Activated CD4-positive, alpha-beta T cell treated with anti-CD3 and anti-CD28 coated beads for 36 hours (primary cell): ENCODE measurements at regions not wholly inside any gene's neighbourhood (a gene's known extent, or its start where the extent isn't known, plus 50 kb on each side); places are given as distances from the start of the nearest gene placed in this dataset.

ENCODE experiments used
- ATAC-seq: fragments of 200-7000 bp; cut with Tn5 transposase; one replicate; pipeline ENCODE4 v1.10.0; 2021; ENCODE audit warnings: mild to moderate bottlenecking, moderate library complexity
- CTCF ChIA-PET: fragments of 350-600 bp; sonication (Branson Sonifier 250); formaldehyde crosslinking; loops from one replicate; lab custom pipeline; 2021; ENCODE audit warnings: antibody characterized with exemption; lab: Charles Lee
- POLR2A ChIA-PET: fragments of 350-600 bp; sonication (Branson Sonifier 250); formaldehyde crosslinking; loops from one replicate; lab custom pipeline; 2021; ENCODE audit warnings: antibody characterized with exemption, inconsistent platforms; lab: Charles Lee
- DNase-seq: peaks from one replicate; pipeline ENCODE4 v3.0.0-alpha.2; 2020
- H3K27ac Mint-ChIP-seq: one replicate; pipeline ENCODE4 v1.8.0; 2021; ENCODE audit warnings: mixed read lengths
- H3K27me3 Mint-ChIP-seq: one replicate; pipeline ENCODE4 v1.8.0; 2021; ENCODE audit warnings: mixed read lengths
- H3K36me3 Mint-ChIP-seq: one replicate; pipeline ENCODE4 v1.8.0; 2021; ENCODE audit warnings: low read depth, mixed read lengths
- H3K4me1 Mint-ChIP-seq: one replicate; pipeline ENCODE4 v1.8.0; 2021; ENCODE audit warnings: mixed read lengths
- H3K4me3 Mint-ChIP-seq: one replicate; pipeline ENCODE4 v1.8.0; 2021; ENCODE audit warnings: mild to moderate bottlenecking, moderate library complexity, mixed read lengths
- H3K9me3 Mint-ChIP-seq: one replicate; pipeline ENCODE4 v1.8.0; 2021; ENCODE audit warnings: low read depth, mixed read lengths
- intact Hi-C, 2 experiments: fragments of 100-400 bp; cut with DNase I in 1 of 2; cut with micrococcal nuclease in 1 of 2; formaldehyde crosslinking; loops; one replicate each; pipeline versions ENCODE4 v1.14.2 to v1.15.1; 2022 to 2024; cut with DNase I, micrococcal nuclease

DNA sequence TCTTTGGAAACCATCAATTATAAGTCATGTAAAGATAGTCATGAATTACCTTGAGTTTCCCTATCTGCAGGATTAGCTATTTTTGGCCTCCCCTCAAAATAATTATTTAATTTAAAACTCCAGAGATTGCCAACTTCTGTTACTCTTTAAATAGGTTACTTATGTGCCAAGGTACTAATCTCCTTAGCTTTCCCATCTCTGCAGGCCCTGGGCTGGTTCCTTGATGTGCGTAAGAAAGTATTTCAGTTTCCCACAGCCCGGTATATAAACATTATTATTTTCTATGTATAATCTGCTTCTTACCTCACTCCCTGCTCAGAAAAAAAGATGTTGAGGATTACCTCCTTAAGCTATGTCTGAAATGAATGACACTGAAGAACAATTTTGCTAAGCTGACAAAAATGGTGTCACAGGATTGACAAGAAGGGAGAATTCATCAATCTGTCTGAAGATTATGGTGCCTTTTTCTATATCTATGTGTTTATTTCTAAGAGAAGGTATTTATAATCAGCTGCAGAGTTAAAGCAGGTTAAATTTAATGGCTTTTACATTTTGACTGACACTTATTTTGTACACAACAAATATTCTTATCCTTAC lies 1697.2 kb upstream of the PCDH20 start:
- no peak for DNase-seq
- intact Hi-C loops = no loop called here
- H3K4me3 Mint-ChIP-seq = no peak overlapping the region
- no peaks in the 10 kb centered on the region for H3K4me1 Mint-ChIP-seq
- H3K36me3 Mint-ChIP-seq = no peaks in the 10 kb centered on the region
- ATAC-seq = no peak
- H3K27ac Mint-ChIP-seq = no peak overlapping the region
- H3K9me3 Mint-ChIP-seq = peaks cover 2% of the 10 kb centered on the region
- no peaks in the 10 kb centered on the region for H3K27me3 Mint-ChIP-seq
- ChIA-PET POLR2A (no interaction called here), CTCF (no interaction called here)

DNA sequence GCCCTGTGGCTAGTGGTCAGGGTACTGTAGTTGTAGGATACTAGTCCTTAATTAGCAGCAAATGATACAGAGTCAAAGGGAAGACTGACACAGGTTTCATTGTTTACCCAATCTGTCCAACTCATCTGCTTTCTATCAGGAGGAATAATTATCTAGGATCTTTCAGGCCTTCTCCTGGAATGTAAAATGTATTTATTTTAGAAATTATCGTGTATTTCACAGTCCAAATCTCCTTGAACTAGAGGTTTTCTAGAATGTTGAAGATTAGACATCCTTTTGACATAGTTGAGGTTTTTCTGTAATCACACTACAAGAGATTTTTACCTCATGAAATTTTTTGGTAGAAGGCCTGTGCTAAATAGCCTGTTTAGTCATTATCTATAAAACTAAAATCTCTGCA lies 1694.8 kb upstream of the PCDH20 start:
- Mint-ChIP-seq H3K4me3 (no peak overlapping the region), H3K4me1 (no peaks in the 10 kb centered on the region), H3K9me3 (peaks cover 2% of the 10 kb centered on the region), H3K27me3 (no peaks in the 10 kb centered on the region), H3K27ac (no peak overlapping the region), H3K36me3 (no peaks in the 10 kb centered on the region)
- CTCF ChIA-PET = no interaction called here
- ATAC-seq = no peak
- intact Hi-C loops = no loop called here
- POLR2A ChIA-PET = no interaction called here
- DNase-seq = no peak

DNA sequence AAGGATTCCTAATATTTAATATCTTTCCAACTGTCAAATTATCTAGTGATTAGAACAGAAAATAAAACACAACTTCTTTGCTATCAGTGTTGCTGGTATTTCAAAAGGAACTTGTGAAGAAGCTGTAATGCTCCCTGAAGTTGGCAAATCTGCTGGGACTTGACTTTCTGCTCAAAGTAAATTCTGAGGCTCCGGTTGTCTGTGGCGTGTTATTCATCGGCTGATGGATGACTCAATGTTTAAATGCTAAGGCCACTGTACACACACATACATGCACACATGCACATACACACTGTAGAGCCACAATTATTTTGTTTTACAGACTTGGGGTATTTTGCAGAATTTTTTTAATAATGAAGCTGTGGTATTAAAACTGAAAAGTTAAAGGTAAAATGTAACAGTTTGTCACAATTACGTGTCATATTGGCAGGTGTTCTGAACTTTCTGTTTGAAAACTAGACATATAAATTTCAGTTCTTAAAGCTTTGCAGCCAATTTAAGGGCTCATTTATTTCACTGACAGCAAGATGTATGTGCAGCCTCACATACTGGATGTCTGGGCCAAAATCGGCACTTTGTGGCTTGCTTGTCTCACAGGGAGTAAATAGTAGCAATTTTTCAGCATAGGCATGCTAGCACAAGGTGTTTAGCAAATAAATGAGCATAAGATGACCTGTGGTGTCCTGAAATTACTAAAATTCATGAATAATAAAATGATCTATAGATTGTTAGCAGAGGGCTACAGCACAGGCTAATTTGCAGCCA lies 1691.7 kb upstream of the PCDH20 start:
- no peaks in the 10 kb centered on the region for H3K27me3 Mint-ChIP-seq
- H3K36me3 Mint-ChIP-seq = no peaks in the 10 kb centered on the region
- H3K4me1 Mint-ChIP-seq = no peaks in the 10 kb centered on the region
- H3K27ac Mint-ChIP-seq = no peak overlapping the region
- POLR2A ChIA-PET = no interaction called here
- intact Hi-C loops = no loop called here
- no peaks in the 10 kb centered on the region for H3K9me3 Mint-ChIP-seq
- DNase-seq = no peak
- H3K4me3 Mint-ChIP-seq = no peak overlapping the region
- no peak for ATAC-seq
- CTCF ChIA-PET = no interaction called here

DNA sequence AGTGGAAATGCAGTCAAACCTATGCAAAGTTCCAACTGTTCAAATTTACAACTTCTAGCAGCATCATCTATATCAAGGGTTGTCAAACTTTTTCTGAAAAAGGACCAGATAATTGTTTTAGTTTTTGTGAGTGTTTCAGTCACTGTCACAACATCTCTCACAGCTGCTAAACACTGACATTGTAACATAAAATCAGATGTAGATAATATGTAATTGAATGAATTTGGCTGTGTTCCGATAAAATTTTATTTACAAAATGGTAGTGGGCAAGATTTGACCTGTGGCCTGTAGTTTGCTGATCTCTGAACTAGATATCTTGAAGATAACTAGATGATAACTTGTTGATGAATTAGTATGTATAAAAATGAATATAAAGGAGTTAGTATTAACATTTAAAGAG lies 1679.1 kb upstream of the PCDH20 start:
- H3K4me1 Mint-ChIP-seq = no peaks in the 10 kb centered on the region
- H3K27ac Mint-ChIP-seq = no peak overlapping the region
- H3K9me3 Mint-ChIP-seq = peaks cover 8% of the 10 kb centered on the region
- ATAC-seq = no peak
- CTCF ChIA-PET = no interaction called here
- POLR2A ChIA-PET = no interaction called here
- no peak overlapping the region for H3K4me3 Mint-ChIP-seq
- intact Hi-C loops = no loop called here
- H3K27me3 Mint-ChIP-seq = no peaks in the 10 kb centered on the region
- H3K36me3 Mint-ChIP-seq = no peaks in the 10 kb centered on the region
- DNase-seq = no peak

DNA sequence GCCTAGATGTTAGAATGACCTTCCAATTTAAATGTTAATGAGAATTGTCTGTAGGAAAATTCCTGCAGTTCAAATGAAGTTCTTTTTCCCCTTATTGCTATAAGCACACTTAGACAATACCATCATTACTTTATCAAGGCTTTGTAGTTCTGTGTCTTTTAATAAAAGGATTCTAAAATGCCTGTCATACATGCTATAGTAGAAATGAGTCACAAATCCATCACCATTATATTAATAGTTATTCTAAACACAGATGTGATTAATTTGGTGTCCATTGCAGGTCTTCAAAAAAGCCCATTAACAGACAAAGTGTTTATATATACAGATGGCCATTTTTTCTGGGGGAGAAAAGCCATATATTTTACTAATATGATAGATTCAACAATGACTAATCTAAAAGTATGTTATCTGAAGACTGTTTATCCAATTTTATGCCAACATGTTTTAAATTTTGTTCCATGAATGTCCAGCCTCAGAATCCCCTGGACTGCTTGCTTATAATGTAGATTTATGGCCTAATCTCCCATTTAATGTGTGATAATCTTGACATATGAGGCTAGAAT lies 1678.3 kb upstream of the PCDH20 start:
- no peak overlapping the region for H3K4me3 Mint-ChIP-seq
- H3K4me1 Mint-ChIP-seq = no peaks in the 10 kb centered on the region
- DNase-seq = no peak
- ChIA-PET CTCF (no interaction called here), POLR2A (no interaction called here)
- no peaks in the 10 kb centered on the region for H3K27me3 Mint-ChIP-seq
- H3K27ac Mint-ChIP-seq = no peak overlapping the region
- no peak for ATAC-seq
- no peaks in the 10 kb centered on the region for H3K36me3 Mint-ChIP-seq
- intact Hi-C loops = no loop called here
- peaks cover 3% of the 10 kb centered on the region for H3K9me3 Mint-ChIP-seq

DNA sequence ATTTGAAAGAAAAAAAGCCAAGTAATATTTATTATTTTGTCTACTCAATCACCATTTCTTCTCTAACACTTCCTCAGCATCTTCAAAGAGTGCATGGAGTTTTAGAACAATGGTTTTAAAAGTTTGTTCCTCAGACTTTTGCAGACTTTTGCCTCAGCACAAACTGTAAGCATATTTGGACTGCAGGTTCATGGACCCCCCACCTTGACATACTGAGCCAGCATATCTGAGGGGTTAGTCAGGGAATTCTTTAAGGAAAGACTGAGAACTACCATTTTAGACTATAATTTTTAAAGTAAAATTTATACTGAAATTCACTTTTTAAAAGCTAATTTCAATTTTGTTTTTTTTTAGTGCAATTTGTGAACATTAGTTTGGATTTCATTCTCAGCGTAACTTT lies 1676.8 kb upstream of the PCDH20 start:
- DNase-seq (no peak), ATAC-seq (no peak)
- H3K27me3 Mint-ChIP-seq = no peaks in the 10 kb centered on the region
- intact Hi-C loops = no loop called here
- POLR2A ChIA-PET = no interaction called here
- no peaks in the 10 kb centered on the region for H3K4me1 Mint-ChIP-seq
- H3K9me3 Mint-ChIP-seq = peaks cover 10% of the 10 kb centered on the region
- H3K27ac Mint-ChIP-seq = no peak overlapping the region
- CTCF ChIA-PET = no interaction called here
- no peak overlapping the region for H3K4me3 Mint-ChIP-seq
- H3K36me3 Mint-ChIP-seq = no peaks in the 10 kb centered on the region

DNA sequence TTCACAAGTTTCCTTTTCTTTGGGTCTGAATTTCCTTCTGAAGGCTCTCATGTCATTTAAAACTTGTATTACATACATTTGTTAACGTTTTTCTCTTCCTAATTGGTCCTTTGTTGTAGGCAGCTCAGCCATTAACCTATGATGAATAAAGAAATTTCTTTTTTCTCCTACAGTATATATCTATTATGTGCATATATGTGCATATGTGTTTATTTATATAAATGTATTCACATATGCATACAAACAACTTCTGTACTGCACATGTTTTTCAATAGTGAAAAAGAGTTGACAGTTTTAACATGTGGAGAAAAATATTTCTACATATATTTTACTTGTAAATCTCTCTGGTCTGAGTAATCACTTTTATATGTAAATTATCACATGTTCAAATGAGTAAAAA lies 1674.9 kb upstream of the PCDH20 start:
- ATAC-seq = no peak
- Mint-ChIP-seq H3K9me3 (peaks cover 7% of the 10 kb centered on the region), H3K27ac (no peak overlapping the region), H3K36me3 (no peaks in the 10 kb centered on the region), H3K27me3 (no peaks in the 10 kb centered on the region), H3K4me3 (no peak overlapping the region), H3K4me1 (no peaks in the 10 kb centered on the region)
- CTCF ChIA-PET = no interaction called here
- POLR2A ChIA-PET = no interaction called here
- intact Hi-C loops = no loop called here
- DNase-seq = no peak

DNA sequence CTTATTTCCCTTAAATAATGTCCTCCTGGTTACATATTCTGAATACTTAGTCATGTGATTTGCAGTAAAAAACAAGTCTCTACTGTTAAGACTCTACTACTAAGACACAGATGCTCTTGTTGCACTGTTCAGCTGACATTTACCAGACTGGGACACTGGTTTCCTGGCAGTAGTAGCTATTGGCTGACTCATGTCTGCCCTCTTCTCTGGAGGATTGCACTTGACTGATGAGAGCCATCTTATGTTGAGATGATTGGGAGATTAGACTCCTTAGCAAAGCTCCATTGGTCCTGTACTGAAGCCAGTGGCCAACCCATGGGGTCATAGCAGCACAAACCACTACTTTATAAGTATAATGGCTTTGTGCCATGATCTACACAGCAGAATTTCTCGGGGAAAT lies 1672.6 kb upstream of the PCDH20 start:
- ChIA-PET CTCF (no interaction called here), POLR2A (no interaction called here)
- Mint-ChIP-seq H3K36me3 (no peaks in the 10 kb centered on the region), H3K27me3 (no peaks in the 10 kb centered on the region), H3K4me1 (no peaks in the 10 kb centered on the region), H3K9me3 (peaks cover 7% of the 10 kb centered on the region), H3K4me3 (no peak overlapping the region), H3K27ac (no peak overlapping the region)
- DNase-seq (no peak), ATAC-seq (no peak)
- intact Hi-C loops = no loop called here

DNA sequence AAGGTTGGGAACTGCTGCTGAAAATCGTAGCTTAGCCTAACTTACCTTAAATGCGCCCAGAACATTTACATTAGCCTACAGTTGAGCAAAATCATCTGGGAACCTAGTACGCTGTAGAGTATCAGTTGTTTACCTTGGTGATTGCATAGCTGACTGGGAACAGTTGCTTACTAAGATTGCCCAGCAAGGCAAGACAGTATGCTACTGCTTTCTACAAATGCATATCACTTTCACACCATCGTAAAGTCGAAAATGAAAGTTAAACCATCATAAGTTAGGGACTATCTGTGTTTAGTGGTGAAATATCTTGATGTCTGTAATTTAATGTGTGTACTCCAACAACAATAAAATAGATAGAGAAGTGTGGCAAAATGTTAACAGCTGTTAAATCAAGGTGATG lies 1670.6 kb upstream of the PCDH20 start:
- Mint-ChIP-seq H3K4me1 (no peaks in the 10 kb centered on the region), H3K27ac (no peak overlapping the region), H3K36me3 (no peaks in the 10 kb centered on the region), H3K27me3 (no peaks in the 10 kb centered on the region), H3K4me3 (no peak overlapping the region), H3K9me3 (peaks cover 10% of the 10 kb centered on the region)
- no peak for ATAC-seq
- intact Hi-C loops = no loop called here
- no peak for DNase-seq
- CTCF ChIA-PET = no interaction called here
- POLR2A ChIA-PET = no interaction called here

DNA sequence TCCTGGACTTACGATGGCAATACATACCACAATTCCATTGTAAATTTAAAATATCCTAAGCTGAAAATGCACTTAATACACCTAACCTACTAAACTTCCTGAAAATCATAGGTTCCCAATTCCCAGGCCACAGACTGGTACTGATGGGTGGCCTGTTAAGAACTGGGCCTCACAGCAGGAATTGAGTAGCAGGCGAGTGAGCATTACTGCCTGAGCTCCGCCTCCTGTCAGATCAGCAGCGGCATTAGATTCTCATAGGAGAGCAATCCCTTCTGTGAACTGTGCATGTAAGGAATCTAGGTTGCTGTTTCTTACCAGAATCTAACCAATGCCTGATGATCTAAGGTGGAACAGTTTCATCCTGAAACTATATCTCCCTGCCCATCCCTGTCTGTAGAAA lies 1670.2 kb upstream of the PCDH20 start:
- intact Hi-C loops = no loop called here
- H3K4me3 Mint-ChIP-seq = no peak overlapping the region
- POLR2A ChIA-PET = no interaction called here
- H3K36me3 Mint-ChIP-seq = no peaks in the 10 kb centered on the region
- H3K27ac Mint-ChIP-seq = no peak overlapping the region
- ATAC-seq (no peak), DNase-seq (no peak)
- H3K27me3 Mint-ChIP-seq = no peaks in the 10 kb centered on the region
- peaks cover 13% of the 10 kb centered on the region for H3K9me3 Mint-ChIP-seq
- CTCF ChIA-PET = no interaction called here
- H3K4me1 Mint-ChIP-seq = no peaks in the 10 kb centered on the region

DNA sequence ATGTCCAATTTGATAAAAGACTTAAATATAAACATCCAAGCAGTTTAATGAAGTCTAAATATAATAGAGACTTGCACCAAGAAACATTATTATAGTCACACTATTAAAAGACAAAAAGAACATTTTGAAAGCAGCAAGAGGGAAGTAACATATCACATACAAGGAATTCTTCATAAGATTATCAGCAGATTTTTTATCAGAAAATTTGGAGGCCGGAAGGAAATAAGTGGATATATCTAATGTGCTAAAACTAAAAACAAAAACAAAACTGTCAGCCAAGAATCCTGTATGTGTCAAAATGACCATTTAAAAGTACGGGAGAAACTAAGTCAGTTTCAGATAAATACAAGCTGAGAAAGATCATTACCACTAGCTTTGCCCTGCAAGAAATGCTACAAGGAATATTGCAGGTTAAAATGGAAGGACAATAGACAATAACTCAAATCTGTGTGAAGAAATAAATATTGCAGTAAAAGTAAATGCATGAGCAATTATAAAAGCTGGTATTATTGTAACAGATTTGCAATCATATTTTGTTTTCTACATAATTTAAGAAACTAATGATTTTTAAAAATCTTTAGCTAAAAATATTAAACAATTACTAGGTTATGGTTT lies 1665.9 kb upstream of the PCDH20 start:
- ChIA-PET CTCF (no interaction called here), POLR2A (no interaction called here)
- H3K36me3 Mint-ChIP-seq = no peaks in the 10 kb centered on the region
- H3K4me1 Mint-ChIP-seq = no peaks in the 10 kb centered on the region
- H3K27me3 Mint-ChIP-seq = no peaks in the 10 kb centered on the region
- no peak overlapping the region for H3K27ac Mint-ChIP-seq
- intact Hi-C loops = no loop called here
- no peak for ATAC-seq
- H3K9me3 Mint-ChIP-seq = peaks cover 10% of the 10 kb centered on the region
- DNase-seq = no peak
- no peak overlapping the region for H3K4me3 Mint-ChIP-seq

DNA sequence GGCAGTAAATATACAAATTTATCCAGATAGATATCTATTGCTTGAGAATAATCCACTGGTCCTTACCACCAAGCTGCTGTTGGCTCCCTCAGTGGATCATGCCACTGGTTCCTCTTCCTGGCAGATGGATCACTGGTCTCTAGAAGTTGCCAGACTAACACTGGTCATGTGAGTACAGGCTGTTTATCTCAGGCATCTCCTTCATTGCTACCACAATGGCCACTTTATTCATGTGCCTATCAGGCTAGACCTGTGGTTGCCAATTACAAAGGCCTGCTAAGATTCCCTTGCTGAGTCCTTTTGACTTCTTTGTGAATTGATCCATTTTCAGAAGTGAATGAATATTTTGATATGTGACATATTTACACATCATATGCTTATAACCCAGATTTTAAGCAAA lies 1659.5 kb upstream of the PCDH20 start:
- Mint-ChIP-seq H3K4me3 (no peak overlapping the region), H3K4me1 (no peaks in the 10 kb centered on the region), H3K27ac (no peak overlapping the region), H3K9me3 (peaks cover 4% of the 10 kb centered on the region), H3K27me3 (no peaks in the 10 kb centered on the region), H3K36me3 (no peaks in the 10 kb centered on the region)
- DNase-seq (no peak), ATAC-seq (no peak)
- intact Hi-C loops = no loop called here
- ChIA-PET CTCF (no interaction called here), POLR2A (no interaction called here)
